MM.1S (cell line): ENCODE measurements at regions not wholly inside any gene's neighbourhood (a gene's known extent, or its start where the extent isn't known, plus 50 kb on each side); places are given as distances from the start of the nearest gene placed in this dataset.

Source experiments
- EZH2 ChIP-seq: fragments of 300-600 bp; sonication (generic); optimal IDR thresholded peaks from 2 replicates; pipeline ENCODE3; 2017; ENCODE audit warnings: low read depth, mild to moderate bottlenecking, antibody characterized with exemption, low read length, mixed read lengths
- EZH2phosphoT487 ChIP-seq: fragments of 300-600 bp; sonication (generic); IDR thresholded peaks from 2 replicates; pipeline ENCODE4 v1.6.1; 2018; ENCODE audit warnings: antibody characterized with exemption, low read length
- TF ChIP-seq, protein P1 (sequence below): fragments of 300-600 bp; sonication (generic); IDR thresholded peaks from 2 replicates; pipeline ENCODE4 v1.5.1; 2016; ENCODE audit warnings: antibody characterized with exemption, low read length, mixed read lengths

DNA sequence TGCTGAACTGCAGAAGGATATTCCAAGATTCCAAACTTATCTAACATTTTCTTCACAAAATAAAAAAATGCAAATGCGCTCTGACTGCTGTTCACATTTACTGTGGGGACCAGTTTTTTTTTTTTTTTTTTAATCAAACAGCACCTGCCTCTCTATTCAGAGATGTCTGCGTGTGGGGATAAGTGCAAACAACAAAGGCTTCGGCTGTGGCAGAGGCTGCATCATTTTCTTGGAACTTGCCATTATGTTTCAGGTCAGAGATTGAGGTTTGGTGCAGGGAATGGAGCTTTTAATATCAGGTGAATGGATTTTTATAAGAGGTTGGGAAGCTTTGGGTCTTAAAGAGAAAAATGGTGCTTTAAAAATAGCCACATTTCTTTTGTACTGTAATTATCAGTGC is 78.2 kb upstream of the TET2 start:
- TF ChIP-seq, protein P1, sequence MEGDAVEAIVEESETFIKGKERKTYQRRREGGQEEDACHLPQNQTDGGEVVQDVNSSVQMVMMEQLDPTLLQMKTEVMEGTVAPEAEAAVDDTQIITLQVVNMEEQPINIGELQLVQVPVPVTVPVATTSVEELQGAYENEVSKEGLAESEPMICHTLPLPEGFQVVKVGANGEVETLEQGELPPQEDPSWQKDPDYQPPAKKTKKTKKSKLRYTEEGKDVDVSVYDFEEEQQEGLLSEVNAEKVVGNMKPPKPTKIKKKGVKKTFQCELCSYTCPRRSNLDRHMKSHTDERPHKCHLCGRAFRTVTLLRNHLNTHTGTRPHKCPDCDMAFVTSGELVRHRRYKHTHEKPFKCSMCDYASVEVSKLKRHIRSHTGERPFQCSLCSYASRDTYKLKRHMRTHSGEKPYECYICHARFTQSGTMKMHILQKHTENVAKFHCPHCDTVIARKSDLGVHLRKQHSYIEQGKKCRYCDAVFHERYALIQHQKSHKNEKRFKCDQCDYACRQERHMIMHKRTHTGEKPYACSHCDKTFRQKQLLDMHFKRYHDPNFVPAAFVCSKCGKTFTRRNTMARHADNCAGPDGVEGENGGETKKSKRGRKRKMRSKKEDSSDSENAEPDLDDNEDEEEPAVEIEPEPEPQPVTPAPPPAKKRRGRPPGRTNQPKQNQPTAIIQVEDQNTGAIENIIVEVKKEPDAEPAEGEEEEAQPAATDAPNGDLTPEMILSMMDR: no peak
- no peak for TF ChIP-seq EZH2
- no peak for TF ChIP-seq EZH2phosphoT487
